H9 (cell line): ENCODE measurements at regions not wholly inside any gene's neighbourhood (a gene's known extent, or its start where the extent isn't known, plus 50 kb on each side); places are given as distances from the start of the nearest gene placed in this dataset.

ENCODE experiments used
- DNase-seq: peaks from one replicate; pipeline ENCODE4 v3.0.0-alpha.2; 2017
- H2AFZ ChIP-seq: one replicate; pipeline ENCODE4 v1.6.1; 2013; ENCODE audit warnings: mild to moderate bottlenecking, low read length, control low read depth, moderate library complexity
- H2AK5ac ChIP-seq: 2 replicates; pipeline ENCODE4 v1.6.1; 2013; ENCODE audit warnings: low read length, control low read depth, mixed read lengths; ENCODE audit not compliant: insufficient read length
- H2BK120ac ChIP-seq: one replicate; pipeline ENCODE4 v1.6.1; 2013; ENCODE audit warnings: low read depth, mild to moderate bottlenecking, low read length, control low read depth, inconsistent platforms; ENCODE audit not compliant: poor library complexity, severe bottlenecking
- H2BK12ac ChIP-seq: 2 replicates; pipeline ENCODE4 v1.6.1; 2013; ENCODE audit warnings: low read length, control low read depth, mixed read lengths, low read depth; ENCODE audit not compliant: insufficient read length
- H2BK15ac ChIP-seq: 2 replicates; pipeline ENCODE4 v1.6.1; 2013; ENCODE audit warnings: low read depth, low read length, control low read depth
- H2BK20ac ChIP-seq: one replicate; pipeline ENCODE4 v1.6.1; 2013; ENCODE audit warnings: low read depth, mild to moderate bottlenecking, low read length, control low read depth, inconsistent platforms; ENCODE audit not compliant: poor library complexity, severe bottlenecking
- H2BK5ac ChIP-seq: 2 replicates; pipeline ENCODE4 v1.6.1; 2013; ENCODE audit warnings: low read length, control low read depth, mixed read lengths; ENCODE audit not compliant: insufficient read length
- H3K14ac ChIP-seq: 2 replicates; pipeline ENCODE4 v1.6.1; 2013; ENCODE audit warnings: low read length, control low read depth; ENCODE audit not compliant: insufficient read depth
- H3K18ac ChIP-seq: 2 replicates; pipeline ENCODE4 v1.6.1; 2013; ENCODE audit warnings: low read depth, mild to moderate bottlenecking, mixed read lengths, low read length, control low read depth; ENCODE audit not compliant: insufficient read length
- H3K23ac ChIP-seq: 2 replicates; pipeline ENCODE4 v1.6.1; 2013; ENCODE audit warnings: low read length, control low read depth, mixed read lengths, low read depth; ENCODE audit not compliant: insufficient read length
- H3K23me2 ChIP-seq: 2 replicates; pipeline ENCODE4 v1.6.1; 2013; ENCODE audit warnings: low read depth, mild to moderate bottlenecking, mixed read lengths, low read length, control low read depth; ENCODE audit not compliant: insufficient read length, poor library complexity, severe bottlenecking
- H3K27ac ChIP-seq: 2 replicates; pipeline ENCODE4 v1.5.1; 2013; ENCODE audit warnings: low read length, control low read depth, mixed read lengths, low read depth; ENCODE audit not compliant: insufficient read length
- H3K27me3 ChIP-seq: 2 replicates; pipeline ENCODE4 v1.6.1; 2013; ENCODE audit warnings: low read length, control low read depth, inconsistent platforms; ENCODE audit not compliant: insufficient read depth
- H3K4ac ChIP-seq: 2 replicates; pipeline ENCODE4 v1.6.1; 2013; ENCODE audit warnings: low read depth, mild to moderate bottlenecking, control low read depth, inconsistent platforms, low read length, moderate library complexity
- H3K4me1 ChIP-seq: 2 replicates; pipeline ENCODE4 v1.6.1; 2013; ENCODE audit warnings: low read length, control low read depth, inconsistent platforms; ENCODE audit not compliant: insufficient read depth
- H3K4me2 ChIP-seq: 2 replicates; pipeline ENCODE4 v1.6.1; 2013; ENCODE audit warnings: low read length, control low read depth, mixed read lengths; ENCODE audit not compliant: insufficient read length, insufficient read depth
- H3K56ac ChIP-seq: 2 replicates; pipeline ENCODE4 v1.6.1; 2013; ENCODE audit warnings: low read depth, mild to moderate bottlenecking, mixed read lengths, low read length, control low read depth; ENCODE audit not compliant: insufficient read length
- H3K79me1 ChIP-seq: 2 replicates; pipeline ENCODE4 v1.6.1; 2013; ENCODE audit warnings: low read depth, mild to moderate bottlenecking, moderate library complexity, low read length, control low read depth, inconsistent platforms; ENCODE audit not compliant: insufficient read depth, poor library complexity, severe bottlenecking
- H3K79me2 ChIP-seq: 2 replicates; pipeline ENCODE4 v1.6.1; 2013; ENCODE audit warnings: low read length, control low read depth, inconsistent platforms; ENCODE audit not compliant: insufficient read depth
- H3K9ac ChIP-seq: 2 replicates; pipeline ENCODE4 v1.6.1; 2013; ENCODE audit warnings: low read length, control low read depth, mixed read lengths; ENCODE audit not compliant: insufficient read length; ENCODE audit errors: extremely low read depth
- H3K9me3 ChIP-seq: one replicate; pipeline ENCODE4 v1.6.1; 2013; ENCODE audit warnings: low read depth, low read length, inconsistent platforms; ENCODE audit not compliant: control insufficient read depth
- H3T11ph ChIP-seq: one replicate; pipeline ENCODE4 v1.6.1; 2013; ENCODE audit warnings: mild to moderate bottlenecking, low read length, control low read depth, inconsistent platforms
- H4K20me1 ChIP-seq: one replicate; pipeline ENCODE4 v1.6.1; 2013; ENCODE audit not compliant: control insufficient read depth, insufficient read length, insufficient read depth
- H4K5ac ChIP-seq: 2 replicates; pipeline ENCODE4 v1.6.1; 2013; ENCODE audit warnings: low read depth, mild to moderate bottlenecking, mixed read lengths, low read length, control low read depth; ENCODE audit not compliant: insufficient read length
- H4K8ac ChIP-seq: replicated peaks from 2 replicates; pipeline ENCODE4 v1.6.1; 2013; ENCODE audit warnings: low read length, control low read depth, mixed read lengths, low read depth; ENCODE audit not compliant: insufficient read length
- H4K91ac ChIP-seq: 2 replicates; pipeline ENCODE4 v1.6.1; 2013; ENCODE audit warnings: low read depth, mild to moderate bottlenecking, moderate library complexity, mixed read lengths, low read length, control low read depth; ENCODE audit not compliant: insufficient read length
- H3K27ac Mint-ChIP-seq, 3 experiments: 2 replicates in 2 of 3; 3 replicates in 1 of 3; pipeline ENCODE4 v1.8.0; 2020 to 2021; ENCODE audit warnings: mixed read lengths in 3 of 3, mild to moderate bottlenecking in 1 of 3, moderate library complexity in 1 of 3
- H3K27me3 Mint-ChIP-seq: 2 replicates; pipeline ENCODE4 v1.8.0; 2021; ENCODE audit warnings: low read depth, mild to moderate bottlenecking, moderate library complexity, mixed read lengths
- H3K36me3 Mint-ChIP-seq, 3 experiments: 2 replicates in 2 of 3; 3 replicates in 1 of 3; pipeline ENCODE4 v1.8.0; 2020 to 2021; ENCODE audit warnings: low read depth in 3 of 3, mixed read lengths in 3 of 3; ENCODE audit not compliant: insufficient read depth in 1 of 3
- H3K4me1 Mint-ChIP-seq, 2 experiments: 2 replicates each; pipeline ENCODE4 v1.8.0; 2020; ENCODE audit warnings: mixed read lengths in 2 of 2
- H3K4me3 Mint-ChIP-seq, 2 experiments: 2 replicates in 1 of 2; 3 replicates in 1 of 2; pipeline ENCODE4 v1.8.0; 2020 to 2021; ENCODE audit warnings: mild to moderate bottlenecking in 2 of 2, mixed read lengths in 2 of 2, moderate library complexity in 1 of 2
- H3K9me3 Mint-ChIP-seq, 2 experiments: 2 replicates in 1 of 2; 3 replicates in 1 of 2; pipeline ENCODE4 v1.8.0; 2020; ENCODE audit warnings: mild to moderate bottlenecking in 2 of 2, mixed read lengths in 2 of 2, moderate library complexity in 1 of 2
- CTCF ChIP-seq: fragments of 200-600 bp; sonication (generic); conservative IDR thresholded peaks from 3 replicates; pipeline ENCODE4 v1.8.0; 2021; ENCODE audit warnings: antibody characterized with exemption, mild to moderate bottlenecking
- WGBS: extraction: QIAGEN DNeasy Blood & Tissue Kit; methylation state at CpG from one replicate; pipeline ENCODE4 v1.1.7; 2013; ENCODE audit warnings: missing lambda C conversion rate, low lambda C conversion rate, mixed read lengths; ENCODE audit not compliant: insufficient read length; ENCODE audit errors: extremely low coverage; 5-methylcytosine and 5-hydroxymethylcytosine counted together

GRCh38 chr21:32878661-32879060 is 107.1 kb upstream of the PAXBP1 start:
- no peaks in the 10 kb centered on the region for H3K79me1 ChIP-seq
- H3K23me2 ChIP-seq: no peaks in the 10 kb centered on the region
- no peak overlapping the region for H3K4me2 ChIP-seq
- no peaks in the 10 kb centered on the region for H3K4me1 ChIP-seq
- Mint-ChIP-seq H3K27ac (no peak overlapping the region; a peak in 1 of 7 replicates), H3K9me3 (peaks cover 0 to 2% of the 10 kb centered on the region in 2 experiments; a peak in 3 of 5 replicates), H3K4me3 (no peak overlapping the region), H3K4me1 (no peaks in the 10 kb centered on the region; a peak in 2 of 4 replicates), H3K36me3 (no peaks in the 10 kb centered on the region), H3K27me3 (peaks cover 1% of the 10 kb centered on the region)
- no peak overlapping the region for H4K8ac ChIP-seq
- no peak overlapping the region for H3K23ac ChIP-seq
- H2AK5ac ChIP-seq: no peak overlapping the region
- H4K20me1 ChIP-seq: no peaks in the 10 kb centered on the region
- no peak for TF ChIP-seq CTCF
- H2BK15ac ChIP-seq: no peak overlapping the region
- no peak overlapping the region for H2BK20ac ChIP-seq
- H2BK12ac ChIP-seq: no peak overlapping the region
- no peak overlapping the region for H4K91ac ChIP-seq
- no peak overlapping the region for H3K27ac ChIP-seq
- no peaks in the 10 kb centered on the region for H3K79me2 ChIP-seq
- WGBS: no CpG with 5 or more reads among the region's 2 CpGs
- H3K9ac ChIP-seq: no peak overlapping the region
- no peak overlapping the region for H3K14ac ChIP-seq
- no peak overlapping the region for H3K18ac ChIP-seq
- H2BK5ac ChIP-seq: no peak overlapping the region
- no peak overlapping the region for H3K56ac ChIP-seq
- no peaks in the 10 kb centered on the region for H3K9me3 ChIP-seq
- H2AFZ ChIP-seq: no peak overlapping the region
- H4K5ac ChIP-seq: no peak overlapping the region
- no peak for DNase-seq
- no peaks in the 10 kb centered on the region for H3K27me3 ChIP-seq
- no peak overlapping the region for H3K4ac ChIP-seq
- H2BK120ac ChIP-seq: no peak overlapping the region
- H3T11ph ChIP-seq: no peak overlapping the region
